K562 (cell line): ENCODE measurements at regions not wholly inside any gene's neighbourhood (a gene's known extent, or its start where the extent isn't known, plus 50 kb on each side); places are given as distances from the start of the nearest gene placed in this dataset.

Experiments
- ZBTB40 ChIP-seq, 2 experiments: fragments of 450-650 bp in 1 of 2; sonication (generic) in 1 of 2; formaldehyde crosslinking in 1 of 2; IDR thresholded peaks; 2 replicates each; pipeline versions ENCODE4 v1.7.1 to v1.9.0; 2016 to 2022; ENCODE audit warnings: inconsistent platforms in 1 of 2, mild to moderate bottlenecking in 1 of 2, missing genetic modification reagents in 1 of 2
- ZNF124 ChIP-seq: sonication (generic); formaldehyde crosslinking; IDR thresholded peaks from 2 replicates; pipeline ENCODE4 v1.8.1; 2022; ENCODE audit warnings: missing genetic modification reagents
- ZNF780A ChIP-seq: fragments of 250-450 bp; sonication (Bioruptor Pico); IDR thresholded peaks from 2 replicates; pipeline ENCODE4 v1.5.0; 2021; ENCODE audit warnings: mild to moderate bottlenecking

GRCh38 chr3:34575776-34576175 lies 777.3 kb downstream of the PDCD6IP start:
- no peak for TF ChIP-seq ZNF124 (CRISPR knock-in tag)
- TF ChIP-seq ZNF780A (CRISPR knock-in tag) = no peak
- TF ChIP-seq ZBTB40 (IDR thresholded peaks at IDR 0.05) = no peak
- no peak for TF ChIP-seq ZBTB40 (CRISPR knock-in tag; IDR thresholded peaks at IDR 0.05)
